ENCODE measurements at regions not wholly inside any gene's neighbourhood (a gene's known extent, or its start where the extent isn't known, plus 50 kb on each side); places are given as distances from the start of the nearest gene placed in this dataset.

DNA sequence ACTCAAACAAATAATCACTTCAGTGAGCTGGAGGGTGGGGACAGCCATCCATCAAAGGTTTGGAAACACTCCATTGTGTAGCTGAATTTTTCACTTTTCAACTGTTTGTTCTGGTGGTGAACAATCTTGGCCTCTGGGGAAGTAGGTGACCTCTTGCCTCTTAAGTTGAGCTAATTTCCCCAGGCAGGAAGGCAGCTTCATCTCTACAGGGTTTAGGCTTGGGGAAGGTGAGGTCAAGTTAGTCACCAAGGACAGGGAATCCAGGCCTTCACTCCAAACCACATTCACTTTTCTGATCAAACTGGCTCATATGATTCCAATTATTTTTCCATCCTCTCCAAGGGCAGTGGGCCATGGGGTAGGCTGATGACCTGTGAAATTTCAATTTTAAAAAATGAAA lies 138.3 kb upstream of the HABP2 start:
- ATAC-seq (no peak), DNase-seq (ENCODE audit: low read depth, low spot score) (no peak)
- Histone ChIP-seq H3K4me1 (ENCODE audit: control insufficient read depth in 1 of 2, insufficient read depth in 2 of 2, low read length in 2 of 2) (no peaks in the 10 kb centered on the region), H3K27me3 (ENCODE audit: insufficient read depth, low read length) (peaks cover 26% of the 10 kb centered on the region; the same call in 1 of the 2 replicates), H3K4me3 (replicated peaks in 1 of 2; ENCODE audit: low read depth in 1 of 2, low read length in 2 of 2) (no peak overlapping the region), H2AFZ (ENCODE audit: low read depth, low read length, poor library complexity, severe bottlenecking) (no peak overlapping the region), H3K9ac (ENCODE audit: low read length) (no peak overlapping the region), H3K79me2 (ENCODE audit: insufficient read depth, low read length) (no peaks in the 10 kb centered on the region), H3K9me2 (ENCODE audit: insufficient read depth) (no peaks in the 10 kb centered on the region), H3K27ac (ENCODE audit: low read depth, low read length) (no peak overlapping the region), H3K9me3 (ENCODE audit: control insufficient read depth in 1 of 2, insufficient read depth in 1 of 2, low read depth in 1 of 2, low read length in 2 of 2) (peaks cover 3 to 6% of the 10 kb centered on the region in 2 experiments; a peak in 1 of 4 replicates), H4K20me1 (ENCODE audit: insufficient read depth) (no peaks in the 10 kb centered on the region), H3K36me3 (ENCODE audit: control insufficient read depth in 1 of 2, insufficient read depth in 2 of 2, low read length in 2 of 2) (no peaks in the 10 kb centered on the region), H3K4me2 (ENCODE audit: low read length) (no peak overlapping the region)
- intact Hi-C loops (cut with micrococcal nuclease) = no loop called here
- BruUV-seq (replicated peaks) = no TSS peak
- TF ChIP-seq REST (IDR thresholded peaks at IDR 0.05; ENCODE audit: low read depth) (no peak), ZFX (IDR thresholded peaks at IDR 0.05) (no peak), YY1 (IDR thresholded peaks at IDR 0.05; ENCODE audit: extremely low read depth, insufficient replicate concordance, low read depth, low read length) (no peak), MAX (IDR thresholded peaks at IDR 0.05) (no peak), CTCF (IDR thresholded peaks at IDR 0.05 in 2 of 3, conservative IDR thresholded peaks at IDR 0.05 in 1 of 3; ENCODE audit: borderline replicate concordance in 1 of 3, insufficient read depth in 1 of 3, low read depth in 2 of 3, low read length in 2 of 3) (no peak), JUND (IDR thresholded peaks at IDR 0.05) (no peak), SRF (IDR thresholded peaks at IDR 0.05; ENCODE audit: low read depth) (no peak), TCF7L2 (IDR thresholded peaks at IDR 0.05; ENCODE audit: borderline replicate concordance, extremely low read depth, insufficient read depth, insufficient read length) (no peak), EGR1 (IDR thresholded peaks at IDR 0.05; ENCODE audit: low read depth) (no peak)
- ChIA-PET CTCF (no interaction called here), RAD21 (ENCODE audit: low non-redundant PET in 1 of 2, low total read pairs in 2 of 2, uncharacterized antibody in 2 of 2, unreplicated experiment in 2 of 2) (no interaction called here), POLR2A (no interaction called here)
